Uterus (tissue), 3 donors: ENCODE measurements at regions not wholly inside any gene's neighbourhood (a gene's known extent, or its start where the extent isn't known, plus 50 kb on each side); places are given as distances from the start of the nearest gene placed in this dataset.

Experiments
- DNase-seq, 2 donors: peaks; one replicate each; pipeline ENCODE4 v3.0.0-alpha.2; 2019 to 2020
- H3K27ac ChIP-seq, 2 donors: fragments of 200-600 bp; sonication (generic); 1 replicate in 1 of 2; 2 replicates in 1 of 2; pipeline ENCODE4 v1.5.1; 2016 to 2018
- H3K27me3 ChIP-seq, 2 donors: fragments of 200-600 bp; sonication (generic); one replicate each; pipeline ENCODE4 v1.5.1; 2018 to 2019; ENCODE audit warnings: control low read depth in 1 of 2
- H3K36me3 ChIP-seq, 2 donors: fragments of 200-600 bp; sonication (generic); one replicate each; pipeline ENCODE4 v1.5.1; 2019; ENCODE audit warnings: control low read depth in 1 of 2
- H3K4me1 ChIP-seq, 2 donors: fragments of 200-600 bp; sonication (generic); one replicate each; pipeline ENCODE4 v1.5.1; 2018 to 2019; ENCODE audit warnings: control low read depth in 1 of 2
- H3K4me3 ChIP-seq, 2 donors: fragments of 200-600 bp; sonication (generic); 1 replicate in 1 of 2; 2 replicates in 1 of 2; pipeline ENCODE4 v1.5.1; 2018 to 2019; ENCODE audit warnings: mild to moderate bottlenecking in 1 of 2
- H3K9me3 ChIP-seq, 2 donors: fragments of 200-600 bp; sonication (generic); one replicate each; pipeline ENCODE4 v1.5.1; 2019; ENCODE audit warnings: control low read depth in 1 of 2
- CTCF ChIP-seq, 4 experiments: fragments of 200-600 bp in 2 of 4; fragments of 450-650 bp in 2 of 4; sonication (generic) in 2 of 4; IDR thresholded peaks; one replicate each; pipeline ENCODE4 v1.5.1; 2016 to 2019; ENCODE audit warnings: antibody characterized with exemption in 4 of 4, mild to moderate bottlenecking in 2 of 4, moderate library complexity in 1 of 4
- POLR2A ChIP-seq, 2 donors: fragments of 450-650 bp; IDR thresholded peaks; one replicate each; pipeline ENCODE4 v1.6.1; 2016; ENCODE audit warnings: antibody characterized with exemption in 2 of 2, mild to moderate bottlenecking in 1 of 2, moderate library complexity in 1 of 2
- intact Hi-C: fragments of 100-400 bp; cut with DNase I; formaldehyde crosslinking; loops from one replicate; pipeline ENCODE4 v1.15.1; 2023; ENCODE audit warnings: low total_unique reads
- donor health status: DM: yes; HTN: yes; CAD: no.

GRCh38 chr2:194721227-194721626 is 935.8 kb upstream of the SLC39A10 start:
- H3K9me3 ChIP-seq, result no peaks in the 10 kb centered on the region
- H3K4me3 ChIP-seq, result no peak overlapping the region
- no peaks in the 10 kb centered on the region for H3K4me1 ChIP-seq
- intact Hi-C loops, result no loop called here
- H3K27ac ChIP-seq, result no peak overlapping the region
- TF ChIP-seq CTCF (IDR thresholded peaks at IDR 0.05) (no peak), POLR2A (IDR thresholded peaks at IDR 0.05) (no peak)
- H3K36me3 ChIP-seq, result no peaks in the 10 kb centered on the region
- DNase-seq, result no peak
- H3K27me3 ChIP-seq, result no peaks in the 10 kb centered on the region

GRCh38 chr2:194720462-194720861 is 936.6 kb upstream of the SLC39A10 start:
- intact Hi-C loops, result no loop called here
- TF ChIP-seq CTCF (IDR thresholded peaks at IDR 0.05), result no peak
- no peak for TF ChIP-seq POLR2A (IDR thresholded peaks at IDR 0.05)
- no peaks in the 10 kb centered on the region for H3K27me3 ChIP-seq

GRCh38 chr2:194718881-194719280 is 938.1 kb upstream of the SLC39A10 start:
- intact Hi-C loops, result no loop called here
- Histone ChIP-seq H3K27me3 (no peaks in the 10 kb centered on the region), H3K4me3 (no peak overlapping the region), H3K36me3 (no peaks in the 10 kb centered on the region), H3K9me3 (no peaks in the 10 kb centered on the region), H3K4me1 (no peaks in the 10 kb centered on the region), H3K27ac (no peak overlapping the region)
- DNase-seq, result no peak
- no peak for TF ChIP-seq POLR2A (IDR thresholded peaks at IDR 0.05)
- no peak for TF ChIP-seq CTCF (IDR thresholded peaks at IDR 0.05)

More at GRCh38 chr2:194720462-194720861, 936.6 kb upstream of the SLC39A10 start:
- Histone ChIP-seq H3K36me3 (no peaks in the 10 kb centered on the region), H3K4me1 (no peaks in the 10 kb centered on the region), H3K27ac (no peak overlapping the region), H3K9me3 (no peaks in the 10 kb centered on the region), H3K4me3 (no peak overlapping the region)
- no peak for DNase-seq

GRCh38 chr2:194714541-194714940 is 942.5 kb upstream of the SLC39A10 start:
- H3K9me3 ChIP-seq, result no peaks in the 10 kb centered on the region
- no peak for DNase-seq
- H3K36me3 ChIP-seq, result no peaks in the 10 kb centered on the region
- TF ChIP-seq POLR2A (IDR thresholded peaks at IDR 0.05), result no peak
- no peak for TF ChIP-seq CTCF (IDR thresholded peaks at IDR 0.05)
- H3K27me3 ChIP-seq, result no peaks in the 10 kb centered on the region
- no peaks in the 10 kb centered on the region for H3K4me1 ChIP-seq
- H3K4me3 ChIP-seq, result no peak overlapping the region
- intact Hi-C loops, result no loop called here
- H3K27ac ChIP-seq, result no peak overlapping the region

GRCh38 chr2:194709840-194710239 is 947.2 kb upstream of the SLC39A10 start:
- Histone ChIP-seq H3K9me3 (no peaks in the 10 kb centered on the region), H3K27me3 (no peaks in the 10 kb centered on the region), H3K27ac (no peak overlapping the region), H3K4me3 (no peak overlapping the region), H3K4me1 (no peaks in the 10 kb centered on the region), H3K36me3 (no peaks in the 10 kb centered on the region)
- intact Hi-C loops, result no loop called here
- no peak for DNase-seq
- TF ChIP-seq POLR2A (IDR thresholded peaks at IDR 0.05), result no peak
- no peak for TF ChIP-seq CTCF (IDR thresholded peaks at IDR 0.05)
